Stimulated activated CD4-positive, alpha-beta T cell treated with anti-CD3 and anti-CD28 coated beads, Interleukin-15, amount 100 ng/mL, for 1 hour (primary cell): ENCODE measurements at regions not wholly inside any gene's neighbourhood (a gene's known extent, or its start where the extent isn't known, plus 50 kb on each side); places are given as distances from the start of the nearest gene placed in this dataset.

Source experiments
- DNase-seq, 2 donors: peaks; one replicate each; pipeline ENCODE4 v3.0.0-alpha.2; 2020; ENCODE audit warnings: low read depth in 1 of 2, low spot score in 1 of 2

GRCh38 chr6:131382631-131383030, 190.4 kb upstream of the ARG1 start:
- no peak for DNase-seq

GRCh38 chr6:131383421-131384411, 189.3 kb upstream of the ARG1 start:
- DNase-seq, result no peak

- DNase-seq, result no peak
Measured at GRCh38 chr6:131387562-131388447, 185.2 kb upstream of the ARG1 start.

DNA sequence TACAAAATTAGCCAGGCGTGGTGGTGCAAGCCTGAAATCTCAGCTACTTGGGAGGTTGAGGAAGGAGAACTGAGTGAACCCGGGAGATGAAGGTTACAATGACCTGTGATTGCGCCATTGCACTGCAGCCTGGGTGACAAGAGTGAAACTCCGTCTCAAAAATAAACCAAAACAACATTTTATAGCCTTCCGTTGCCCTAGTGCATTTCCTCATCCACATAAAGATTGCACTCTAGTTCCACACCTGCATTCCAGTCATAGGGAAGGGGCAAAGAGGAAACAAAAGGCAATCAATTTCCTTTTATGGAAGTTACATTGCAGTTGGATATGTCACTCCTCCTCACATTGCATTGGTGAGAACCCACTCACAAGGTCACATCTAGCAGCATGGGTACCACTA, 182.7 kb upstream of the ARG1 start:
- no peak for DNase-seq

DNA sequence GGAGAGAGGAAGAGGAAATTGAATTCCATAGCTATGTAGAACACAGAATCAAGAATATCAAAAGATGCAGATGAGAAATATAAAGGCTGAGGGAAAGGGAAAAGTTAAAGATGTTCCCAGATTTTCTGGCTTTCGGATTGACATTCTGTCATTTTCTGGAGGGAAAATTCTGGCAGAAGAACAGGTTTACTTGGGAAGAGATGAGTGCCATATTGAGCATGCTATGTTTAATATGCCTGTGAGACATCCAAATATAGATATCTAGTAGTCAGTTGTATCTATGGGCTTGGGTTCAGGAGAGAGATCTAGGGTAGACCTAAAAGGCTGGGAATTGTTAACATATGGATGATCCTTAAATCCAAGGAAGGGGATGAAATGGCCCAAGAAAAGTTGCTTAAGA, 181.9 kb upstream of the ARG1 start:
- DNase-seq, result no peak

- DNase-seq, result no peak
Measured at GRCh38 chr6:131393433-131393832, 179.6 kb upstream of the ARG1 start.

DNA sequence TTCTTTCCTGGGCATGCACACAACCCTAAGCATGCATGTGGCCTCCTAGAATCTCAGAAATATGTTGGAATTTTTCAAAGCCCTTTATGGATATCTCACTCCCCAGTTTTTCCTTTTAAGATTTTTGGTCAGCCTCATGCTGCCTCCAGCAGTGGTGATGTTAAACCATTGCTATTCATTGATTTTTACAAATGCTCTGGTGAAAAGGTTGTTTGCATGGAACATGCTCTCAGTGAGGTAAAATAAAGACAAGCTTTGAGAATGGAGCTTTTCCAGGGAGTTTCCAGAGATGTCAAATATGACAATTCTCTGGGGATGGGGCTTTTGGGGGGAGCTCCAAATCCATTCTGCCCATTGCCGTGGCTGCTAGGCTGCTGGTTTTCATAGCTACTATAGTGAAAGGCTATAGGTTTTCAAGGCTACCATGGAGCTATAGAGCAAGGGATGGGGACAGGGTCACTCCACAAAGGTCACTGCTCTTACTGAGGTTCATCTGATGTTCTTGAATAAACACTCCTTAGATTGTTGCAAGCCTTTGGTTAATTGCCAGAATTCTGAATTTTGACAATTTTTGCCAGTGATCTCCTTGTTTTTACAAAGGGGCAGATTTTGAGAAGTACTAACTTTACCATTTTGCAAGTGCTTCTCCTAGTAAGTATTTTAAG, 178.1 kb upstream of the ARG1 start:
- no peak for DNase-seq

GRCh38 chr6:131398176-131398575, 174.8 kb upstream of the ARG1 start:
- DNase-seq, result no peak

DNA sequence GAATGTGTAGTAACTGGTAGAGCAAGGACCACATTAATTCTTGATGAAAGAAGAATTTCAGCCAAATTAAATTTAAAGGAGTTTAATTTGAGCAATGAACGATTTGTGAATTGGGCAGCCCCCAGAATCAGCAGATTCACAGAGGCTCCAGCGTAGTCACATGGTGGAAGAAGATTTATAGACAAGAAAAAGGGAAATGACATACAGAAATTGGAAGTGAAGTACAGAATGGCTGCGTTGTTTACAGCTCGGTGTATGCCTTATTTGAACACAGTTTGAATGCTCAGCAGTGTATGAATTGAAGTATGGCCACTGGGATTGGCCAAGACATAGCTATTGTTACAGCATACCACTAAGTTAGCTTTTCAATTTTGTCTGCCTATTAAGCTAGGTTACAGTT, 173.6 kb upstream of the ARG1 start:
- DNase-seq, result no peak

GRCh38 chr6:131400054-131400778, 172.8 kb upstream of the ARG1 start:
- no peak for DNase-seq

DNA sequence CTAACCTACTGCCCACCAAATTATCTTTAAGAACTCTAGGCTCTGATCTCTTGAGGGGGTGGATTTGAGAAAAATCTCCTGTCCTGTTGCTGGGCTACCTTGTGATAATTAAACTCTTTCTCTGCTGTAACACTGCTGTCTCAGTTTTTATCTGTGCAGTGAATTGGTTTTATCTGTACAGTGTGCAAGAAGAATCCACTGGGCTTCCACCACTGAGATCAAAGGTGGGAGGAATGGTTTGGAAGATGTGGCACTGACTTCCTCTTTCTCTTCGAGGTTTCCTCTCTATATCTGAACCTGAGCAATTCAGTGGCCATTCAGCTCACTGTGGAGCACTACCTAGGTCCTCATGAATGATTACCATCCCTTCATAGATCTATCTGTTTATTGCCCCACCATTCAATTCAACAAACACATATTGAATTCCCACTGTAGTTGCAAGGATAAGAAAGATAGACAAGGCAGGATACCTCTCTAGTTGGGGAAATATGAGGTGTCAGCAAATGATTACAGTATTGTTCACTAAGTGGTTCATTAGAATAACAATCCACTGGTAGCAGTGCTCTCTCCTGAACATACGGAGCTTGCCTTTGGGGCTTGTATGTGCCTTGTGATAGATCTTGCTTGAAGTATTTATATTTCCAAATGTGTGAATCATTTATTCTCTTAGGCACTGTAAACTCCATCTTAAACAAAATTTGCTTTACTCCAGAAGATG, 172.1 kb upstream of the ARG1 start:
- no peak for DNase-seq

- DNase-seq, result no peak
Measured at GRCh38 chr6:131408811-131409210, 164.2 kb upstream of the ARG1 start.

DNA sequence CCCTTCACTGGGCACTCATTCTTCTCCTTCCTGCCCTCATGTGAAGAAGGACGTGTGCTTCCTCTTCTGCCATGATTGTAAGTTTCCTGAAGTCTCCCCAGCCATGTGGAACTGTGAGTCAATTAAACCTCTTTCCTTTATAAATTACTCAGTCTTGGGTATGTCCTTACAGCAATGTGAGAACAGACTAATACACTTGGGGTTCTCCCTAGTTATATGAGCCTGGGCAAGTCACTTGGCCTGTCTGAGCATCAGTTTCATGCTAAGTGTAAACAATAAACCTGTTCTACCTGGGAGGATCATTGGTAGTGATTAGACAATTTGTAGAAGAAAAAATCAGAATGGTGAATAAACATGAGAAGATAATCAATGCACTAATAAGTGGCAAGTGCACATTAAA, 162.2 kb upstream of the ARG1 start:
- no peak for DNase-seq

DNA sequence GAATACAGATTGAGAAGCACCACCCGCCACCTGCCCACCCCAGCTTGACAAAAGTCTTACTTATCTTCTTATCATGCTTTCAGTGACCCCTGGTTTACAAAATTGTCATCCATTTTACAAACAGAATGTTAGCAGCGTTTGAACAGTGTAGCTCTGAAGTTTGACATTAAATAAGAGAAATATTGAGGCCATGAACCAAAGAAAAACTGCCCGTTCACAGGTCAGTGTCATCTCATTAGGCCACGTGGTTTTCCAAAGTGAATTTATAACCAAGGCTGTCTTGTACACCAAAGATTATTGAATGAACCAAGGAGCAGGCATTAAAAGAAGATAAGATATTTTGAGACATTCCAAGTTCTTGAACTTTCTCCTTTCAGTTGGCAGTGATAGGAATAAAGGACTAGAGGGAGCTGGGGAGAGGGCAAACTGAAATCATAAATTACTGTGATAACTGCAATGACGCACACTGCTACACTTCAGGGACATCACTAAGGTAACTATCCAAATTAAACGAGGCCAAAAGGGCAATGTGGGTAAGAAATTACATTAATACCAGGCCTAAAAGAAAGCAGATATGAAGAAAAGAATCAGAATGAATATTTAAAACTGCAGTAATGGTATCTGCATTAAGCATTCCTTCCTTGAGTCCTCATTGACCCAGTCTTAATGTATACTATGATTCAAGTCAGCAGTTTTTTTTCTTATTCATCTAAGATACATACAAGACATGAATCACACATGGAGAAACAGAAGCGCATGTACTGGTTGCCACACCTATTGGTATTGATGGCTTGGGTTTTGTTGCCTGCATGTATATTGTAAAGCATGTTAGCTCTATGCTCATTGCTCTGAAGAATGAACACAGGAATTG, 159.8 kb upstream of the ARG1 start:
- DNase-seq, result no peak

- DNase-seq, result no peak
Measured at GRCh38 chr6:131413831-131414191, 159.2 kb upstream of the ARG1 start.

- no peak for DNase-seq
Measured at GRCh38 chr6:131414956-131415355, 158.1 kb upstream of the ARG1 start.

DNA sequence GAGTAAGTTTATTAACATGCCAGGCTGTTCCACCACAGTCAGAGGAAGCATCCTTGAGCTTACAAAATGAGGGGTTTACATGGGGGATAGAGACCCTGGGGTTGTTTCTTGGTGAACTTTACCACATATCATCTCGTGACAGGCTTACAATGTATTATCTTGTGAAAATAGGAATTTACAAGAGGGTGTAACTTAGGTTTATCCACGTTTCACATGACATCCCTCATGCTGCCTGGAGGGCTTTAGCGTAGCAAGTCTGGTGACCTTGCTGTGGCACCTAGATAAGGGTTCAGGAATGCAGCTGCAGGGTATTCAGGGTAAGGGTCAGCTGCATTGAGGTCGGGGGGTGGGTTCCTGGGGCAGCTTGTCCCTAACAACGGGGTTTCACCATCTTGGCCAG, 154.6 kb upstream of the ARG1 start:
- no peak for DNase-seq

- no peak for DNase-seq
Measured at GRCh38 chr6:131419702-131420101, 153.3 kb upstream of the ARG1 start.

DNA sequence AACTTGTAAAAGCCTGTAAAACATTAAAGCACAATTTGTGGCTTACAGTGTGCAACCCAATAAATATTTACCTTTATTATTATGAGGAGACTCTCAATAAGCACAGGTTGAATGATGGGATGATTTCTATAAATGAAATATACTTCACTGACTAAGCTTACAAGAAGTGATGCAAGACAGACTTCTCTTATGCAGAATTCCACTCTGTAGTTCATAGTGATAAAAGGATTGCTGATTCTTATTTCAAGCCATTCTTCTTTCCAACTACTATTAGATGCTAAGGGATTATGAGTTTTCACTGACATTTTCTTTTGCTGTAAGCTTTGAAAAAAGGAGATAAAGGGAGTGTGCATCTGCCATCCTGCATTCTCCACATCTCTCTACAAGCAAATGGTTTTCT, 149.0 kb upstream of the ARG1 start:
- DNase-seq, result no peak
